Left renal pelvis (tissue), 4 donors: ENCODE measurements at regions not wholly inside any gene's neighbourhood (a gene's known extent, or its start where the extent isn't known, plus 50 kb on each side); places are given as distances from the start of the nearest gene placed in this dataset.

Experiments used
- DNase-seq, 4 donors: peaks; one replicate each; pipeline ENCODE4 v3.0.0-alpha.2; 2013; ENCODE audit warnings: low read depth in 4 of 4, low spot score in 3 of 4

GRCh38 chr11:81913793-81914192, 819.9 kb downstream of the FAM181B start:
- DNase-seq: no peak

GRCh38 chr11:81907996-81908395, 825.7 kb downstream of the FAM181B start:
- DNase-seq: no peak

GRCh38 chr11:81899156-81899555, 834.5 kb downstream of the FAM181B start:
- no peak for DNase-seq

- DNase-seq: no peak
Observed at GRCh38 chr11:81897639-81898038, 836.0 kb downstream of the FAM181B start.

- DNase-seq: no peak
Observed at GRCh38 chr11:81895258-81895657, 838.4 kb downstream of the FAM181B start.

GRCh38 chr11:81892770-81893635, 840.7 kb downstream of the FAM181B start:
- no peak for DNase-seq

- DNase-seq: no peak
Observed at GRCh38 chr11:81888391-81888790, 845.3 kb downstream of the FAM181B start.

- no peak for DNase-seq
Observed at GRCh38 chr11:81887671-81888070, 846.0 kb downstream of the FAM181B start.

GRCh38 chr11:81886406-81887075, 847.1 kb downstream of the FAM181B start:
- DNase-seq: no peak

GRCh38 chr11:81874635-81875034, 859.0 kb downstream of the FAM181B start:
- no peak for DNase-seq

- DNase-seq: no peak
Observed at GRCh38 chr11:81870815-81871214, 862.8 kb downstream of the FAM181B start.

GRCh38 chr11:81870066-81870412, 863.6 kb downstream of the FAM181B start:
- no peak for DNase-seq

GRCh38 chr11:81869351-81870065, 864.2 kb downstream of the FAM181B start:
- DNase-seq: no peak

GRCh38 chr11:81866896-81867295, 866.8 kb downstream of the FAM181B start:
- peak in 2 of 4 donors; percentile 21 to 33 for DNase-seq

- DNase-seq: peak in 1 of 4 donors; percentile 30
Observed at GRCh38 chr11:81857386-81857785, 876.3 kb downstream of the FAM181B start.

- no peak for DNase-seq
Observed at GRCh38 chr11:81853791-81854190, 879.9 kb downstream of the FAM181B start.

- no peak for DNase-seq
Observed at GRCh38 chr11:81852896-81853295, 880.8 kb downstream of the FAM181B start.

GRCh38 chr11:81840380-81840779, 893.3 kb downstream of the FAM181B start:
- peak in 3 of 4 donors; percentile 41 to 53 (median 44) for DNase-seq

- no peak for DNase-seq
Observed at GRCh38 chr11:81839976-81840375, 893.7 kb downstream of the FAM181B start.

- no peak for DNase-seq
Observed at GRCh38 chr11:81839016-81839415, 894.6 kb downstream of the FAM181B start.

- DNase-seq: no peak
Observed at GRCh38 chr11:81829976-81830375, 903.7 kb downstream of the FAM181B start.
